ENCODE measurements at regions not wholly inside any gene's neighbourhood (a gene's known extent, or its start where the extent isn't known, plus 50 kb on each side); places are given as distances from the start of the nearest gene placed in this dataset.

DNA sequence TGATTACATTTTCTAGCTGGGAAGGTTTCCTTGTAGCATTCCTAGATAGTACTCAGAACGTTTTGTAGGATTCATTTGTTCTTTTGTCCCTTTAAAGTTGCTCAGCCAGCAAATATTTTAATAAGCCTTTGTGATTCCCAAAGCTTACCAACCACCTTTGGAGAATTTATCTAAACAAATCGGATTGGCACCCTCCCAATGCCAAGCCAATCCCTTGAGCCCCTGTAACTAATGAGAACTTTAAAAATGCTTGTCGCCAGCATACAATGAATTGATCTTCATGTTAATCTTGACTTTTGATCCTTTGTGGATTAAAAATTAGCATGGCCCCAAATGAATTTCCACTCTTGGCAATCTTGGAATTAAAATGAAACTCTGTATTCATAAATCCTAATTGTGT lies 559.5 kb downstream of the UTRN start:
- TF ChIP-seq, protein P1, sequence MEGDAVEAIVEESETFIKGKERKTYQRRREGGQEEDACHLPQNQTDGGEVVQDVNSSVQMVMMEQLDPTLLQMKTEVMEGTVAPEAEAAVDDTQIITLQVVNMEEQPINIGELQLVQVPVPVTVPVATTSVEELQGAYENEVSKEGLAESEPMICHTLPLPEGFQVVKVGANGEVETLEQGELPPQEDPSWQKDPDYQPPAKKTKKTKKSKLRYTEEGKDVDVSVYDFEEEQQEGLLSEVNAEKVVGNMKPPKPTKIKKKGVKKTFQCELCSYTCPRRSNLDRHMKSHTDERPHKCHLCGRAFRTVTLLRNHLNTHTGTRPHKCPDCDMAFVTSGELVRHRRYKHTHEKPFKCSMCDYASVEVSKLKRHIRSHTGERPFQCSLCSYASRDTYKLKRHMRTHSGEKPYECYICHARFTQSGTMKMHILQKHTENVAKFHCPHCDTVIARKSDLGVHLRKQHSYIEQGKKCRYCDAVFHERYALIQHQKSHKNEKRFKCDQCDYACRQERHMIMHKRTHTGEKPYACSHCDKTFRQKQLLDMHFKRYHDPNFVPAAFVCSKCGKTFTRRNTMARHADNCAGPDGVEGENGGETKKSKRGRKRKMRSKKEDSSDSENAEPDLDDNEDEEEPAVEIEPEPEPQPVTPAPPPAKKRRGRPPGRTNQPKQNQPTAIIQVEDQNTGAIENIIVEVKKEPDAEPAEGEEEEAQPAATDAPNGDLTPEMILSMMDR (IDR thresholded peaks at IDR 0.05; ENCODE audit: low read depth, low read length, poor library complexity, severe bottlenecking) = no peak
- no peak for TF ChIP-seq EZH2phosphoT487 (IDR thresholded peaks at IDR 0.05; ENCODE audit: borderline replicate concordance, low read length)
